Hematopoietic multipotent progenitor cell (in vitro differentiated cells): ENCODE measurements at regions not wholly inside any gene's neighbourhood (a gene's known extent, or its start where the extent isn't known, plus 50 kb on each side); places are given as distances from the start of the nearest gene placed in this dataset. TPM values are rescaled to one million over a fixed set of nuclear protein-coding genes. Genes with fewer than 3 reads are reported as not detected.

ENCODE experiments used
- DNase-seq, 3 donors: peaks; one replicate each; pipeline ENCODE4 v3.0.0-alpha.2; 2011 to 2015; ENCODE audit warnings: low read depth in 2 of 3, low spot score in 2 of 3
- small RNA-seq: library from RNA; depleted of rRNA; stranded (forward); fragments of <200 nt; gene quantifications from one replicate; pipeline ENCODE3, GENCODE V24; 2012

- DNase-seq, result no peak
Observed at GRCh38 chr6:122289762-122290539, 109.5 kb upstream of the HSF2 start.

- no peak for DNase-seq
Observed at GRCh38 chr6:122297010-122297409, 102.4 kb upstream of the HSF2 start.

- DNase-seq, result no peak
Observed at GRCh38 chr6:122302067-122302466, 97.4 kb upstream of the HSF2 start.

- DNase-seq, result no peak
Observed at GRCh38 chr6:122307577-122307976, 91.9 kb upstream of the HSF2 start.

- DNase-seq, result no peak
Observed at GRCh38 chr6:122308074-122308473, 91.4 kb upstream of the HSF2 start.

- no peak for DNase-seq
Observed at GRCh38 chr6:122315842-122316241, 83.6 kb upstream of the HSF2 start.

GRCh38 chr6:122322824-122323223 is 76.6 kb upstream of the HSF2 start:
- peak in 1 of 3 donors; percentile 15 for DNase-seq

GRCh38 chr6:122323361-122323760 is 76.1 kb upstream of the HSF2 start:
- no peak for DNase-seq

- DNase-seq, result no peak
Observed at GRCh38 chr6:122330315-122330714, 69.1 kb upstream of the HSF2 start.

GRCh38 chr6:122337645-122338044 is 61.8 kb upstream of the HSF2 start:
- DNase-seq, result no peak

GRCh38 chr6:122339661-122340060 is 59.8 kb upstream of the HSF2 start:
- no peak for DNase-seq

- no peak for DNase-seq
Observed at GRCh38 chr6:122347280-122347679, 52.2 kb upstream of the HSF2 start.

GRCh38 chr6:122347751-122348150 is 51.7 kb upstream of the HSF2 start:
- DNase-seq, result no peak

Small RNA genes lying in the stretch of these regions (small RNA-seq; reads per million reads assigned to genes)
- gene AL603865.2 (not detected), gene RNU1-18P (1.8 reads per million, percentile 62 among the genes with 10 or more reads in this experiment), gene RNU2-8P (0.27 reads per million), gene RNU4-76P (not detected)
